Heart left ventricle (tissue), 16 donors: ENCODE measurements at regions not wholly inside any gene's neighbourhood (a gene's known extent, or its start where the extent isn't known, plus 50 kb on each side); places are given as distances from the start of the nearest gene placed in this dataset.

Source experiments
- ATAC-seq, 4 donors: fragments of 200-7000 bp; cut with Tn5 transposase; one replicate each; pipeline ENCODE4 v1.9.1; 2020 to 2022; ENCODE audit warnings: moderate library complexity in 4 of 4, mild to moderate bottlenecking in 3 of 4, moderate number of reproducible peaks in 1 of 4
- DNase-seq, 5 donors: peaks; one replicate each; pipeline ENCODE4 v3.0.0-alpha.2; 2020
- H3K27ac ChIP-seq, 12 donors: fragments of 200-600 bp; sonication (generic) in 4 of 12; one replicate each; pipeline versions ENCODE4 v1.5.0 to v1.8.0; 2016 to 2022; ENCODE audit warnings: mild to moderate bottlenecking in 2 of 12
- H3K27me3 ChIP-seq, 9 donors: fragments of 200-600 bp; sonication (generic) in 2 of 9; one replicate each; pipeline versions ENCODE4 v1.5.1 to v1.8.0; 2016 to 2022; ENCODE audit warnings: mild to moderate bottlenecking in 3 of 9
- H3K36me3 ChIP-seq, 9 donors: fragments of 200-600 bp; sonication (generic) in 2 of 9; one replicate each; pipeline versions ENCODE4 v1.5.0 to v1.8.0; 2018 to 2022; ENCODE audit warnings: mild to moderate bottlenecking in 2 of 9
- H3K4me1 ChIP-seq, 12 donors: fragments of 200-600 bp; sonication (generic) in 4 of 12; one replicate each; pipeline versions ENCODE4 v1.5.0 to v1.8.0; 2016 to 2022; ENCODE audit warnings: mild to moderate bottlenecking in 3 of 12
- H3K4me3 ChIP-seq, 12 donors: fragments of 200-600 bp; sonication (generic) in 4 of 12; one replicate each; pipeline versions ENCODE4 v1.5.0 to v1.8.0; 2017 to 2022; ENCODE audit warnings: mild to moderate bottlenecking in 9 of 12, moderate library complexity in 4 of 12
- H3K9me3 ChIP-seq, 12 donors: fragments of 200-600 bp; sonication (generic) in 4 of 12; one replicate each; pipeline versions ENCODE4 v1.5.0 to v1.8.0; 2016 to 2022; ENCODE audit warnings: mild to moderate bottlenecking in 1 of 12
- CTCF ChIP-seq, 12 donors: fragments of 200-600 bp; sonication (generic) in 4 of 12; IDR thresholded peaks; one replicate each; pipeline versions ENCODE4 v1.5.0 to v1.8.0; 2018 to 2022; ENCODE audit warnings: antibody characterized with exemption in 12 of 12, mild to moderate bottlenecking in 5 of 12
- POLR2A ChIP-seq, 2 donors: fragments of 450-650 bp; IDR thresholded peaks; one replicate each; pipeline ENCODE4 v1.6.1; 2017; ENCODE audit warnings: antibody characterized with exemption in 2 of 2, mild to moderate bottlenecking in 2 of 2, moderate library complexity in 2 of 2
- WGBS, 4 donors: extraction: QIAGEN DNeasy Blood & Tissue Kit in 2 of 4; methylation state at CpG; one replicate each; pipeline versions ENCODE4 v1.1.5 to v1.1.7; 2013 to 2018; 5-methylcytosine and 5-hydroxymethylcytosine counted together
- intact Hi-C, 10 donors: fragments of 100-400 bp; cut with DNase I; formaldehyde crosslinking; loops; one replicate each; pipeline versions ENCODE4 v1.11.1 to v1.14.2; 2022
- donor health status: ischemic (EF 13 %, LVEDD 7.1; RV severe dilation, severe dysfunction).
- donor health status: healthy with polysubstance abuse.
- donor health status: DM: no; HTN: yes; CAD: no.
- donor health status: DM: no; HTN: no; CAD: no.
- donor health status: ischemic (EF 25% LVEDD 6.9; RV normal size, moderate dysfunction).
- donor health status: ischemic (EF 25% LVEDD 5.7; RV mildly dilated, moderate dysfunction).
- donor health status: healthy.
- donor health status: DM: yes; HTN: yes; CAD: no.
- donor health status: ischemic (EF 35%, LVEDD 5.7; RV mildly dilated, moderate dysfunction).
- donor health status: nonischemic (EF 11% LVEDD 7.7; RV severe dilation, severe dysfunction).
- donor health status: DM: yes; HTN: yes; CAD: no.
- donor health status: PGD.
- donor health status: ischemic (EF 29% LVEDD 5.4; RV normal size, mild dysfunction).
- donor health status: nonischemic (EF 23%, LVEDD 6.1; RV moderate dilation, normal function).

GRCh38 chr1:177771688-177772087 lies 198.2 kb downstream of the SEC16B start:
- no peak for DNase-seq
- H3K4me3 ChIP-seq: no peak overlapping the region
- no peaks in the 10 kb centered on the region for H3K27me3 ChIP-seq
- 83 to 88% (median 86%) methylated on average over 2 of the region's 2 CpGs for WGBS, 4 donors
- H3K4me1 ChIP-seq: no peaks in the 10 kb centered on the region
- H3K9me3 ChIP-seq: peaks cover 0 to 28% (median 19%) of the 10 kb centered on the region in 12 donors
- H3K27ac ChIP-seq: no peak overlapping the region
- intact Hi-C loops: loop anchor here in 1 of 10 donors (10.0 kb wide), 1 partner anchor 867 kb away; no protein-coding TSS in a partner anchor
- H3K36me3 ChIP-seq: no peaks in the 10 kb centered on the region
- no peak for TF ChIP-seq POLR2A (IDR thresholded peaks at IDR 0.05)
- TF ChIP-seq CTCF (IDR thresholded peaks at IDR 0.05): no peak
- no peak for ATAC-seq

- no peak for TF ChIP-seq CTCF (IDR thresholded peaks at IDR 0.05)
- TF ChIP-seq POLR2A (IDR thresholded peaks at IDR 0.05): no peak
These were observed 199.8 kb downstream of the SEC16B start for GRCh38 chr1:177770096-177770495.

GRCh38 chr1:177755851-177756560 lies 213.9 kb downstream of the SEC16B start:
- Histone ChIP-seq H3K9me3 (peaks cover 0 to 10% (median 0%) of the 10 kb centered on the region in 12 donors), H3K27me3 (peaks cover 0 to 25% (median 4%) of the 10 kb centered on the region in 9 donors), H3K4me3 (no peak overlapping the region), H3K27ac (no peak overlapping the region), H3K36me3 (no peaks in the 10 kb centered on the region), H3K4me1 (no peaks in the 10 kb centered on the region)
- ATAC-seq: no peak
- 50 to 60% (median 59%) methylated on average over 7 of the region's 7 CpGs for WGBS, 4 donors
- no peak for DNase-seq
- intact Hi-C loops: loop anchor here in 1 of 10 donors (10.0 kb wide), 1 partner anchor 331 kb away; no protein-coding TSS in a partner anchor
- no peak for TF ChIP-seq CTCF (IDR thresholded peaks at IDR 0.05)

More at GRCh38 chr1:177770096-177770495, 199.8 kb downstream of the SEC16B start:
- H3K4me3 ChIP-seq: no peak overlapping the region
- ATAC-seq (no peak), DNase-seq (no peak)
- H3K36me3 ChIP-seq: no peaks in the 10 kb centered on the region
- intact Hi-C loops: loop anchor here in 1 of 10 donors (10.0 kb wide), 1 partner anchor 865 kb away; no protein-coding TSS in a partner anchor
- H3K9me3 ChIP-seq: peaks cover 0 to 30% (median 19%) of the 10 kb centered on the region in 12 donors
- H3K27me3 ChIP-seq: no peaks in the 10 kb centered on the region
- no peak overlapping the region for H3K27ac ChIP-seq
- H3K4me1 ChIP-seq: no peaks in the 10 kb centered on the region

- intact Hi-C loops: loop anchor here in 1 of 10 donors (10.0 kb wide), 1 partner anchor 330 kb away; no protein-coding TSS in a partner anchor
- no peak for TF ChIP-seq CTCF (IDR thresholded peaks at IDR 0.05)
- Histone ChIP-seq H3K4me3 (no peak overlapping the region), H3K27me3 (peaks cover 0 to 27% (median 4%) of the 10 kb centered on the region in 9 donors), H3K9me3 (peaks cover 0 to 9% (median 0%) of the 10 kb centered on the region in 12 donors), H3K36me3 (no peaks in the 10 kb centered on the region), H3K4me1 (no peaks in the 10 kb centered on the region), H3K27ac (no peak overlapping the region)
- 28 to 40% (median 33%) methylated on average over 2 of the region's 2 CpGs for WGBS, 4 donors
- DNase-seq: no peak
- no peak for ATAC-seq
These were observed 215.3 kb downstream of the SEC16B start for GRCh38 chr1:177754603-177755002.
